ENCODE measurements at regions not wholly inside any gene's neighbourhood (a gene's known extent, or its start where the extent isn't known, plus 50 kb on each side); places are given as distances from the start of the nearest gene placed in this dataset.

- DNase-seq = no peak
Observed at GRCh38 chr13:47148543-47148942, 251.7 kb upstream of the HTR2A start.

GRCh38 chr13:47147812-47148119 is 250.9 kb upstream of the HTR2A start:
- no peak for DNase-seq

- DNase-seq = no peak
Observed at GRCh38 chr13:47146991-47147811, 250.3 kb upstream of the HTR2A start.

DNA sequence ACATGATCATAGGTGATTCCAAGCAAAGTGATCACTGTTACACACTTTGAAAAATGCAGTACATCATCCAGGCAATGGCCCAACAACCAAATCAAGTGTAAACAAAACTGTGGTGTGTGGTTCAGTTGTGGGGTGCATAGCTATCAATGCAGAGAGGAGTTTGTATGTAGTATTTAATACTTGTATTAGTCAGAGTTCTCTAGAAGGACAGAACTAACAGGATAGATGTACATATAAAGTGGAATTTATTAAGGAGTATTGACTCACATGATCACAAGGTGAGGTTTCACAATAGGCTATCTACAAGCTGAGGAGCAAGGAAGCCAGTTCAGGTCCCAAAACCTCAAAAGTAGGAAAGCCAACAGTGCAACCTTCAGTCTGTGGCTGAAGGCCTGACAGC is 249.3 kb upstream of the HTR2A start:
- DNase-seq = no peak

DNA sequence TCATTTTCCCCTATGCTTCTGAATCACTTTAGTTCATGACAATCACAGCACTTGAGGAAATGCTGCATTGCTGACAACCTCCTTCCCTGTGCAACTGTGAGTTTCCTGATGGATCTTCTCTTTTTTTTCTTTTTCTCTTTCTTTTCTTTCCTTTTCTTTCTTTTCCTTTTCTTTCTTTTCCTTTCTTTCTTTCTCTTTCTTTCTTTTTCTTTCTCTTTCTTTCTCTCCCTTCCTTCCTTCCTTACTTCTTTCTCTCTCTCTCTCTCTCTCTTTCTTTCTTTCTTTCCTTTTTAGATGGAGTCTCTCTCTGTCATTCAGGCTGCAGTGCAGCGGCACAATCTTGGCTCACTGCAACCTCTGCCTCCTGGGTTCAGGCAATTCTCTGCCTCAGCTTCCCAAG is 247.9 kb upstream of the HTR2A start:
- no peak for DNase-seq

DNA sequence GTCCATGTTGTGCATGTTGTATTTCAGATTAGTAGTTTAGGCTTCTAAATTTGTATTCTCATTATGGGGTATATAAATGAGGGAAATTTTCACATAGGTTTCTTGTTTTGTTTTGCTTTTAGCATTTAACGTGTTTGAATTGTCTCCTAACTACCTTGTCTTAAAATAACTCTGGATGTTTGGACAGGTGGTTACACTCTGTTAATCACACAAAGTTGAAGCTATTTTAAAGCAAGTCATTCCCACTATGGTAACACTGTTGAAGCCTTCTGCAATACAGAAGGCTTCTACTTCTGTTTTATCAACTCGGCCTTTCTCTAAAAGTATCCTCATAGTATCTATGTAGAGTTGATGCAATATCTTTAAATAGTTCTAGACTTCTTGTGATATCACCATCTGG is 245.3 kb upstream of the HTR2A start:
- DNase-seq = no peak

GRCh38 chr13:47139519-47139918 is 242.7 kb upstream of the HTR2A start:
- DNase-seq = no peak

GRCh38 chr13:47136504-47136941 is 239.7 kb upstream of the HTR2A start:
- DNase-seq = no peak

- peak; percentile 43 for DNase-seq
Observed at GRCh38 chr13:47135800-47136503, 239.1 kb upstream of the HTR2A start.

DNA sequence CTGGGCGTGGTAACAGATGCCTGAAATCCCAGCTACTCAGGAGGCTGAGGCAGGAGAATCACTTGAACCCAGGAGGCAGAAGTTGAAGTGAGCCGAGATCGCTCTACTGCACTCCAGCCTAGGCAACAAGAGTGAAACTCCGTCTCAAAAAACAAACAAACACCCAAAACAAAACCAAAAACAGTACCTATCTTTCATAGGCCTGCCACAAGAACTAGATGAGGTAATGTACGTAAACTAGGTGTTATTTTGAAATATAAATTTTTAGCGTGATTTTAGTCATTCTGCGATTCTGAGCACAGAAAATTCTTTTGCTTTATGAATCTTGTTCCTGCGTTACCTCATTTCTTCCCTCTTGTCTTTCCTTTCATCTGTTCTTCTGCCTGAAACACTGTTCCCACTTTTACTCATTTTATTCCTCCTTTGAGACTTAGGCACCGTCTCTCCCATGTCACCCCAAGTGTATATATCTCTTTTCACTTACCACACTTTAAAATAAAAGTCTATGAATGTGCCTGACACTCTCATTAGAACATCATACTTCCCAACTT is 238.2 kb upstream of the HTR2A start:
- no peak for DNase-seq

DNA sequence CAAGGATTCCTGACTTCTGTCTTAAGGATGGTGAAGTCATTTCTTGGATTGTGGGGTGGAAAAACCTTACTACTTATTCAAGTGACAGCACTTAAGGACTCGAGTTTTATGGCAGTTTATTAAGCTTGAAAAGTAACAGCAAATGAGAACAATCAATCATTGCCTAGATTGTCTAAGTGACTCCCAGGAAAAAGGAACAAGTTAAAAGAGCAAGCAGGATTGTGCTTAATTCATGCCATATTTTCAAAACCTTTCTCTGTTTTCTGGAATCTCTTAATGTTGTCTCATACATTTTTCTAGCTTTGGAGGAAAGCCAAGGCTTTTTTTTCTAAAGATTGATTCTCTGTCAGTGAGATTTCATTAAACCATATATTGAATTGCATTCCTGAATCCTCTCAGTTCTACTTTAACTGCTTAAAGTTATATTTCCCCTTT is 236.2 kb upstream of the HTR2A start:
- no peak for DNase-seq

- no peak for DNase-seq
Observed at GRCh38 chr13:47129461-47129860, 232.6 kb upstream of the HTR2A start.

DNA sequence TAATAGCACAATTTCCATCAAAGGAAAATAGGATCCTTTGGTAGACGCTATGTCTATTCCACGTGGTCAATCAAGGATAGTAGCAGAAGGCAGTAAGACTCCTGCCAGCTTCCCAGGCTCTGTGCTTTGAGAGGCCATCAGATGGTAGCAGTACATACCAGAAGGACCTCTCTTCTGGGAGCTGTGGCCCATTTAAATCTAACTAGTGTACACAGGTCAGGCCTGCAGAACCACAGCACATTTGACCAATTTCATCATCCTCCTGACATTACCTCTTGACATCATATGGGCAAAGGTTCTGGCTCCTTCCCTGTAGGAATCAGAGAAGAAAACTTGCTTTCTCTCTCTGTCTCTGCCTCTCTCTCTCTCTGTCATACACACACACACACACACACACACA is 229.6 kb upstream of the HTR2A start:
- no peak for DNase-seq

DNA sequence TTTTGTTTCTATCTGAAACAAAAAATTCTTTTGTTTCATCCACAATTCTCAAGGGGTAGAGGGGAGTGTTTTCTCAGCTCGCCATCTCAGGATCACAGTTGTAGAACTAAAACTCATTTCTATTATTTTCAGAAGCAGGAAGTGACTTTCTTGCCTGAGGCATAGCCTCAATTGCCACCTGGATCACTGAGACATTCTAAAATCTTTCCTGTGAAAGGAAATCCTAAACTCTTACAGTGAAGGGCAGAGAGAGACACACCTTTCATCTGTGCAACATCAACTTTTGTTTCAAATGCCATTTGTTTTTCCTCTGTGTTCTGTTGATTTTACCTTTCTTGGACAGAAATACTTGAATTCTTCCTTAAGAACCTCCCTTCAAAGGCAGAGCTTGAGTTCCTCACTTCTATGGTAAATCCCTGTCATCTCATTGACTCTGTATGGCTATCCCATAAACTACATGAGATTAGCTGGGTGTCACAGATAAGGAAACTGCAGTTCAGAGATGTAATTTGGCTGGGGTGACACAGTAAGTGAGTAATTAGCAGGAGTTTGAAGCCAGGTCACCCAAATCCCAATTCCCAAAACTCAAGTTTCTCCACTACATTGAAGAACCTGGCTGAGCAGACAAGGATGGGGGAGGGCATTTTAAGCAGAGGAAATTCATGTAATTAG is 224.4 kb upstream of the HTR2A start:
- DNase-seq = no peak

GRCh38 chr13:47120282-47120681 is 223.4 kb upstream of the HTR2A start:
- DNase-seq = no peak

- no peak for DNase-seq
Observed at GRCh38 chr13:47119575-47120235, 222.9 kb upstream of the HTR2A start.

DNA sequence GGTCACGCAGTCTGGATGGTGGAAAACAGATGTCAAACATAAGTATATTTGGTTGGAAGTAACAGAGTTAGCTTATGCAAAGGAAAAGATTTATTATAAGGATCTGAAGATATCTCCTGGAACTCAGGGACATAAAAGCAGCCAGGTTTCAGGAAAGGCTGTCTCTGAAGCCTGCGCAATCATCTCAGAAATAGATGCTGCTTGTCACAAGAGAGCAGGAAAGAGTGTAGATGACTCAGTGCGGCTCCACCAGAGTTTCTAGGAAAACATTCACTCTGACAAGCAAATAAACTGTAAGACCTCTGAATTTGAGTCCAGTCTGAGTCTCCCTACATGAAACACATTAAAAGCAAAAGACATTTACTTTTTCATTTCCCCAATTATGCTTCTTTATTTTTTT is 220.4 kb upstream of the HTR2A start:
- no peak for DNase-seq

GRCh38 chr13:47114030-47114429 is 217.2 kb upstream of the HTR2A start:
- DNase-seq = no peak

- no peak for DNase-seq
Observed at GRCh38 chr13:47112903-47113299, 216.0 kb upstream of the HTR2A start.

DNA sequence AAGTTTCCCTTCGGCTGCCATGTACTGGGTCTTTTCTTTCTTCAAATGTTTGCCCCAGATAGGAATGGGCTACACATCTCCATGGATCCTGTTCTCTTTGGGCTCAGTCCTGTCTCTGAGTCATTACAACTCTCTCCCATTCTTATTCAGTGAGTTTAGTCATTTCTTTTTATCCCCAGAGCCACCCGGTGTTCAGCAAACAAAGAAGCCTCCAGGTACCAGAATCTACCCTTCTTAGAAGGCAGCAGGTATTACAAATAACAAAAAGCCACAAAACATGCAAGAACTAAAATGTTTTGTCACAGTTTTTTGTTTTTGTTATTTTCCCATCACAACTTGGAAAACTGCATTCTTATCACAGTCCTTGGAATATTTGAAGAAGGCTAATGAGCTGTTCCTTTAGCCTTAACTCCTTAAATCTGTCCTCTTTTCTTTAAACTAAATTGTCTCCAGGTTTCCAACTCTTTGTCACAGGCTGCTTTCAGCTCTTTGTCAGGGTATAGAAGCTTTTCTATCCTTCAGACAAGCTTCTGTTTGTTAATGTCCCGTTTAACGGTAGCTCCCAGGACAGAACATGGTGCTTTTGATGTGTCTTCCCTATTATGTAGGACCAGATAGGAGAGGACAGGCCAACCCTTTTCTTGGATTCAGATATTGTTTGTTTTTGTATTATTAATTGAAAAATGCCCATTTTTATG is 215.5 kb upstream of the HTR2A start:
- no peak for DNase-seq

- no peak for DNase-seq
Observed at GRCh38 chr13:47111499-47111898, 214.6 kb upstream of the HTR2A start.

GRCh38 chr13:47110833-47111240 is 214.0 kb upstream of the HTR2A start:
- no peak for DNase-seq

DNA sequence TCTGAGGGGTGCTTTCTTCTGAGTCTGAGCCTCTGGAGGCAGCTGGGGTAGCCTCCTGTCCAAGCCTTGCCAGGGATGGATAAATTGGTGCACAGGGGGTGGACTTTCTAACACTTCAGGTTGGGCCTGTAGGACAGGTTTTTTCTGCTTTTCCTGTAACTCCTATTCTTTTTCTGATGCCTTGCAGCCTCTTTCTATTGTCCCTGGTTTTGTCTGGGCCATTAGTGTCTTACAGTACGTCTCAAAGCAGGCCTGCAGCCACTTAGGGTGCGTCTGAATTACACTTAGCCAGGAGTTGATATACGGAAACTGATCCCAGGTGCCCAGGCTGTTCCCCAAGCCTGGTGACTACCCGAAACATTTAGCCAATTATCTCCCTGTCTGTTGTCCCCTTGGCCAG is 213.3 kb upstream of the HTR2A start:
- DNase-seq = no peak

Measured in retina (tissue), 1 donor.